Fibroblast of skin of back (primary cell): ENCODE measurements at regions not wholly inside any gene's neighbourhood (a gene's known extent, or its start where the extent isn't known, plus 50 kb on each side); places are given as distances from the start of the nearest gene placed in this dataset.

Experiments
- DNase-seq: peaks from one replicate; pipeline ENCODE4 v3.0.0-alpha.2; 2013

GRCh38 chr9:3049636-3050035 lies 205.7 kb upstream of the PUM3 start:
- DNase-seq, result peak; percentile 68

- DNase-seq, result no peak
Measured at GRCh38 chr9:3047912-3048311, 204.0 kb upstream of the PUM3 start.

GRCh38 chr9:3045153-3045552 lies 201.3 kb upstream of the PUM3 start:
- no peak for DNase-seq

- DNase-seq, result peak; percentile 83
Measured at GRCh38 chr9:3043369-3043768, 199.5 kb upstream of the PUM3 start.

- DNase-seq, result peak; percentile 70
Measured at GRCh38 chr9:3040761-3041160, 196.9 kb upstream of the PUM3 start.

GRCh38 chr9:3036333-3036700 lies 192.4 kb upstream of the PUM3 start:
- DNase-seq, result no peak

GRCh38 chr9:3035579-3036332 lies 191.9 kb upstream of the PUM3 start:
- DNase-seq, result no peak

GRCh38 chr9:3032898-3033297 lies 189.0 kb upstream of the PUM3 start:
- DNase-seq, result no peak

GRCh38 chr9:3028535-3028934 lies 184.6 kb upstream of the PUM3 start:
- no peak for DNase-seq

GRCh38 chr9:3027210-3027609 lies 183.3 kb upstream of the PUM3 start:
- no peak for DNase-seq

GRCh38 chr9:3023449-3023848 lies 179.6 kb upstream of the PUM3 start:
- no peak for DNase-seq

- DNase-seq, result no peak
Measured at GRCh38 chr9:3018691-3019230, 174.9 kb upstream of the PUM3 start.

GRCh38 chr9:3018071-3018470 lies 174.2 kb upstream of the PUM3 start:
- no peak for DNase-seq

- DNase-seq, result no peak
Measured at GRCh38 chr9:3014178-3014577, 170.3 kb upstream of the PUM3 start.

GRCh38 chr9:3012842-3013241 lies 168.9 kb upstream of the PUM3 start:
- DNase-seq, result no peak

GRCh38 chr9:3012245-3012644 lies 168.3 kb upstream of the PUM3 start:
- no peak for DNase-seq

- DNase-seq, result no peak
Measured at GRCh38 chr9:3008091-3008490, 164.2 kb upstream of the PUM3 start.

- DNase-seq, result no peak
Measured at GRCh38 chr9:3007326-3007725, 163.4 kb upstream of the PUM3 start.

- DNase-seq, result no peak
Measured at GRCh38 chr9:3006851-3007250, 163.0 kb upstream of the PUM3 start.

- DNase-seq, result no peak
Measured at GRCh38 chr9:3004572-3004971, 160.7 kb upstream of the PUM3 start.

GRCh38 chr9:3001311-3001710 lies 157.4 kb upstream of the PUM3 start:
- DNase-seq, result no peak

GRCh38 chr9:2992427-2992826 lies 148.5 kb upstream of the PUM3 start:
- DNase-seq, result no peak

- no peak for DNase-seq
Measured at GRCh38 chr9:2991292-2991691, 147.4 kb upstream of the PUM3 start.

- DNase-seq, result no peak
Measured at GRCh38 chr9:2987679-2988078, 143.8 kb upstream of the PUM3 start.

- DNase-seq, result no peak
Measured at GRCh38 chr9:2985343-2985742, 141.4 kb upstream of the PUM3 start.
